BJ (cell line): ENCODE measurements at regions not wholly inside any gene's neighbourhood (a gene's known extent, or its start where the extent isn't known, plus 50 kb on each side); places are given as distances from the start of the nearest gene placed in this dataset.

Experiments
- CTCF ChIA-PET: fragments of 350-600 bp; formaldehyde crosslinking; extraction: SDS; loops from one replicate; lab custom pipeline; 2021; ENCODE audit warnings: antibody characterized with exemption, inconsistent platforms; lab: Yijun Ruan, JAX
- POLR2A ChIA-PET: fragments of 300-600 bp; sonication (Branson Sonifier 250); formaldehyde crosslinking; extraction: SDS; loops from one replicate; lab custom pipeline; 2021; ENCODE audit warnings: antibody characterized with exemption; lab: Charles Lee
- DNase-seq: peaks from one replicate; pipeline ENCODE4 v3.0.0-alpha.2; 2011; ENCODE audit warnings: low read depth
- H3K27me3 ChIP-seq: 2 replicates; pipeline ENCODE4 v1.6.0; 2011; ENCODE audit warnings: low read length; ENCODE audit not compliant: control insufficient read depth, insufficient read depth
- H3K36me3 ChIP-seq: 2 replicates; pipeline ENCODE4 v1.5.1; 2011; ENCODE audit warnings: low read length; ENCODE audit not compliant: control insufficient read depth, insufficient read depth
- H3K4me3 ChIP-seq: 2 replicates; pipeline ENCODE4 v1.5.1; 2011; ENCODE audit warnings: low read depth, mild to moderate bottlenecking, control low read depth, low read length
- TF ChIP-seq, protein P1 (sequence below): IDR thresholded peaks from 2 replicates; pipeline ENCODE4 v1.5.1; 2011; ENCODE audit warnings: low read depth, mild to moderate bottlenecking, control low read depth, inconsistent platforms, low read length, moderate library complexity; ENCODE audit not compliant: insufficient read depth

DNA sequence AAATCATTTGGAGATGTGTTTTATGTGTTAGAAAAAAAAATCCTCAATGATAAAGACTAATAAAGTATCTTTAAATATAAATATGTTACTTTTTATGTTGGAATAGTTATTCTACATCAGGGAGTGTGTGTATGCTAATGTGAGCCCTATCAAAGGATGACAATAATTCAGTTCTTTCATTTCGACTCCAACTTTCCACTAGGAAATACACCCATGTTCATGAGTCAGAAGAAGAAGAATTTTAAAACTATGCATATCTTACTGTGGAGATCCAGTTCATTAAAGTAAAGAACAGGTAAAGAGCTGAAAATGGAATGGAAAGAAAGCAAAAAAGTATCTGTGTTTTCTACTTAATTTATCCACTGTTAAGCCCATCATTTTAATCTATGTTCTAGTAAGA, 399.8 kb downstream of the KCNJ2 start:
- Histone ChIP-seq H3K36me3 (no peaks in the 10 kb centered on the region), H3K4me3 (no peak overlapping the region), H3K27me3 (no peaks in the 10 kb centered on the region)
- no peak for DNase-seq
- TF ChIP-seq, protein P1, sequence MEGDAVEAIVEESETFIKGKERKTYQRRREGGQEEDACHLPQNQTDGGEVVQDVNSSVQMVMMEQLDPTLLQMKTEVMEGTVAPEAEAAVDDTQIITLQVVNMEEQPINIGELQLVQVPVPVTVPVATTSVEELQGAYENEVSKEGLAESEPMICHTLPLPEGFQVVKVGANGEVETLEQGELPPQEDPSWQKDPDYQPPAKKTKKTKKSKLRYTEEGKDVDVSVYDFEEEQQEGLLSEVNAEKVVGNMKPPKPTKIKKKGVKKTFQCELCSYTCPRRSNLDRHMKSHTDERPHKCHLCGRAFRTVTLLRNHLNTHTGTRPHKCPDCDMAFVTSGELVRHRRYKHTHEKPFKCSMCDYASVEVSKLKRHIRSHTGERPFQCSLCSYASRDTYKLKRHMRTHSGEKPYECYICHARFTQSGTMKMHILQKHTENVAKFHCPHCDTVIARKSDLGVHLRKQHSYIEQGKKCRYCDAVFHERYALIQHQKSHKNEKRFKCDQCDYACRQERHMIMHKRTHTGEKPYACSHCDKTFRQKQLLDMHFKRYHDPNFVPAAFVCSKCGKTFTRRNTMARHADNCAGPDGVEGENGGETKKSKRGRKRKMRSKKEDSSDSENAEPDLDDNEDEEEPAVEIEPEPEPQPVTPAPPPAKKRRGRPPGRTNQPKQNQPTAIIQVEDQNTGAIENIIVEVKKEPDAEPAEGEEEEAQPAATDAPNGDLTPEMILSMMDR: no peak
- ChIA-PET CTCF (no interaction called here), POLR2A (no interaction called here)

GRCh38 chr17:70577456-70577855, 408.1 kb downstream of the KCNJ2 start:
- H3K36me3 ChIP-seq: no peaks in the 10 kb centered on the region
- no peak for DNase-seq
- TF ChIP-seq, protein P1: no peak
- H3K27me3 ChIP-seq: no peaks in the 10 kb centered on the region
- CTCF ChIA-PET: interaction anchor here (1.0 kb wide), 1 partner anchor 16 kb away, joined by 3 read pairs; no protein-coding TSS in a partner anchor
- no peak overlapping the region for H3K4me3 ChIP-seq
- POLR2A ChIA-PET: no interaction called here

- ChIA-PET CTCF (no interaction called here), POLR2A (no interaction called here)
- Histone ChIP-seq H3K4me3 (no peak overlapping the region), H3K36me3 (no peaks in the 10 kb centered on the region), H3K27me3 (no peaks in the 10 kb centered on the region)
- no peak for DNase-seq
- TF ChIP-seq, protein P1: no peak
Observed at GRCh38 chr17:70581459-70581858, 412.1 kb downstream of the KCNJ2 start.

DNA sequence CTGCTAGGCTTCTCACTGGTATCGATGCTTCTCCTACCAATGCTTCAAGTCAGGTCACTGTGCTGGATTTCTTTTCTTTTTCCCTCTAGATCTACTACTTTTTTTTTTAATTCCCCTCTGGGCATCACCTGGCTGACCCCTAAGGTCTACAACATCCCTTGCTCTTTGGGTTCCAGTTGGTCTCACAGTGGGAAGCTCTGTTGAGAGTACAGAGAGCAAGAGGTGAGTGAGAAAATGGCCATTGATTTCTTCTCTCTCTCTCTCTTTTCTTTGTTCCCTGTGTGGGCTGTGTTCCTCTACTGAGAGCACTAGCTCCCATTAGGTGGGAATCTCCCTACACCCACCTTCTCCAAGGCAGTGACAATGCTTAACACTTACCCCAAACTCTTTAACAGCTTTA, 413.4 kb downstream of the KCNJ2 start:
- H3K36me3 ChIP-seq: no peaks in the 10 kb centered on the region
- TF ChIP-seq, protein P1: no peak
- no peak for DNase-seq
- ChIA-PET CTCF (no interaction called here), POLR2A (no interaction called here)
- no peak overlapping the region for H3K4me3 ChIP-seq
- H3K27me3 ChIP-seq: no peaks in the 10 kb centered on the region

DNA sequence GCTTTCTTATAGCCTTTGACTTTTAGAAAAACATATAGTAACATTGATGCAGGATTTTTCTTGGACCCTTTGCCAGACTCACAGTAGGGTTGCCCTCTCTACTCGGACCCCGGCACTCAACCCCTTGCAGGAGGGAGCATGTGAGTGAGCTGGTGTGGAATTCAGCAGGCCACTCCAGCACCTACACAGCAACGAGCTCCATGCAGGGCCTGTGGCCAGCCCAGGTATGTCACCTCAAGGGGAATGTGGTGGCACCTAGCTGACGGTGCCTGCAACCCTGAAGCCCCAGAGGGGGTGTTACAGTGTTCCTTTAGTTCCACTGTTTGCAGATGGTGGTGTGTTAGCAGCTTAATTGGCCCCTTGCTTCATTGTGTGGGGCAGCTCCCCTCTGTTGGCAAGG, 414.9 kb downstream of the KCNJ2 start:
- Histone ChIP-seq H3K27me3 (no peaks in the 10 kb centered on the region), H3K36me3 (no peaks in the 10 kb centered on the region), H3K4me3 (no peak overlapping the region)
- no peak for DNase-seq
- TF ChIP-seq, protein P1: no peak
- ChIA-PET CTCF (no interaction called here), POLR2A (no interaction called here)
